Pancreas (tissue), 10 donors: ENCODE measurements at regions not wholly inside any gene's neighbourhood (a gene's known extent, or its start where the extent isn't known, plus 50 kb on each side); places are given as distances from the start of the nearest gene placed in this dataset.

Experiments
- ATAC-seq, 4 donors: fragments of 200-7000 bp; cut with Tn5 transposase; one replicate each; pipeline versions ENCODE4 v1.8.0 to v1.9.1; 2020; ENCODE audit warnings: mild to moderate bottlenecking in 4 of 4, moderate library complexity in 4 of 4
- DNase-seq, 6 donors: peaks; one replicate each; pipeline ENCODE4 v3.0.0-alpha.2; 2020
- FAIRE-seq: peaks from 2 replicates; lab custom pipeline; 2012; peaks lifted over from hg19 to GRCh38; lab: Jason Lieb, UNC
- H3K27ac ChIP-seq, 4 donors: fragments of 200-600 bp; sonication (generic); 1 replicate in 3 of 4; 2 replicates in 1 of 4; pipeline versions ENCODE4 v1.5.0 to v1.8.0; 2020
- H3K27me3 ChIP-seq, 4 donors: fragments of 200-600 bp; one replicate each; pipeline ENCODE4 v1.8.0; 2021
- H3K36me3 ChIP-seq, 3 donors: fragments of 200-600 bp; sonication (generic) in 1 of 3; one replicate each; pipeline versions ENCODE4 v1.5.0 to v1.8.0; 2020 to 2021
- H3K4me1 ChIP-seq, 3 donors: fragments of 200-600 bp; one replicate each; pipeline ENCODE4 v1.8.0; 2021
- H3K4me3 ChIP-seq, 4 donors: fragments of 200-600 bp; sonication (generic) in 2 of 4; one replicate each; pipeline versions ENCODE4 v1.5.0 to v1.8.0; 2020 to 2021
- H3K9me3 ChIP-seq, 4 donors: fragments of 200-600 bp; one replicate each; pipeline ENCODE4 v1.8.0; 2021
- WGBS, 2 donors: extraction: QIAGEN DNeasy Blood & Tissue Kit; methylation state at CpG; one replicate each; pipeline ENCODE4 v1.1.7; 2013; 5-methylcytosine and 5-hydroxymethylcytosine counted together
- intact Hi-C, 3 donors: fragments of 100-400 bp; cut with DNase I; formaldehyde crosslinking; loops; one replicate each; pipeline versions ENCODE4 v1.11.1 to v1.14.2; 2022
- TF ChIP-seq, protein P1 (sequence below), 4 donors: fragments of 200-600 bp; sonication (generic) in 3 of 4; IDR thresholded peaks; one replicate each; pipeline versions ENCODE4 v1.5.0 to v1.8.0; 2021; ENCODE audit warnings: antibody characterized with exemption in 4 of 4
- donor health status: healthy with polysubstance abuse.
- donor health status: DM: no; HTN: no; CAD: no; lungs with moderate emphysema.
- donor health status: DM: no; HTN: no; CAD: no.
- donor health status: control.
- donor health status: control.
- donor health status: Bipolar disorder and iron deficiency.
- donor health status: DM: yes; HTN: yes; CAD: no.
- donor health status: DM: no; HTN: no; CAD: no.
- donor health status: DM: no; HTN: no; CAD: no.
- donor health status: DM: yes; HTN: yes; CAD: no.

DNA sequence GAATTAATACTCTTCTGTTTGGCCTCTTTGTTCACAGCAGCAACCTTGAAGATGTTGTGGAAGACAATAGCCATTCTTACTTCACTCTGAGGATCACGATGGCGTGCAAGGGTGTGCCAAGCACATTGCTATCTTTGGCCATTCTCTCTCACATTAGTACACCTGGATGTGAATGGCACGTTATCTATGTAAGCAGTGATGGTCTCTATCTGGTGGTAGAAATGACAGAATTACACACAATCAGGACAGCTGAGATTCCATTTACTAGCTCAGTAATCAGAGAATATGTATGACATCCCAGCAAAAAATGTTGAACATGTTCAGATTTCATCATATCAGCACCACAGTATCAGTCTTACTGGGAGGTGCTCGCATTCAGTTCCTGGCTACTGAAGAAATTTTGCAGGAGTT is 116.2 kb downstream of the LCA5 start:
- DNase-seq (no peak), FAIRE-seq (no peak), ATAC-seq (no peak)
- no peaks in the 10 kb centered on the region for H3K27me3 ChIP-seq
- H3K9me3 ChIP-seq = no peaks in the 10 kb centered on the region
- H3K27ac ChIP-seq = no peak overlapping the region
- intact Hi-C loops = no loop called here
- TF ChIP-seq, protein P1, sequence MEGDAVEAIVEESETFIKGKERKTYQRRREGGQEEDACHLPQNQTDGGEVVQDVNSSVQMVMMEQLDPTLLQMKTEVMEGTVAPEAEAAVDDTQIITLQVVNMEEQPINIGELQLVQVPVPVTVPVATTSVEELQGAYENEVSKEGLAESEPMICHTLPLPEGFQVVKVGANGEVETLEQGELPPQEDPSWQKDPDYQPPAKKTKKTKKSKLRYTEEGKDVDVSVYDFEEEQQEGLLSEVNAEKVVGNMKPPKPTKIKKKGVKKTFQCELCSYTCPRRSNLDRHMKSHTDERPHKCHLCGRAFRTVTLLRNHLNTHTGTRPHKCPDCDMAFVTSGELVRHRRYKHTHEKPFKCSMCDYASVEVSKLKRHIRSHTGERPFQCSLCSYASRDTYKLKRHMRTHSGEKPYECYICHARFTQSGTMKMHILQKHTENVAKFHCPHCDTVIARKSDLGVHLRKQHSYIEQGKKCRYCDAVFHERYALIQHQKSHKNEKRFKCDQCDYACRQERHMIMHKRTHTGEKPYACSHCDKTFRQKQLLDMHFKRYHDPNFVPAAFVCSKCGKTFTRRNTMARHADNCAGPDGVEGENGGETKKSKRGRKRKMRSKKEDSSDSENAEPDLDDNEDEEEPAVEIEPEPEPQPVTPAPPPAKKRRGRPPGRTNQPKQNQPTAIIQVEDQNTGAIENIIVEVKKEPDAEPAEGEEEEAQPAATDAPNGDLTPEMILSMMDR (IDR thresholded peaks at IDR 0.05) = no peak
- 89 to 92% methylated on average over 4 of the region's 4 CpGs for WGBS, 2 donors
- no peak overlapping the region for H3K4me3 ChIP-seq
- no peaks in the 10 kb centered on the region for H3K36me3 ChIP-seq
- H3K4me1 ChIP-seq = peaks cover 0 to 12% (median 0%) of the 10 kb centered on the region in 3 donors

DNA sequence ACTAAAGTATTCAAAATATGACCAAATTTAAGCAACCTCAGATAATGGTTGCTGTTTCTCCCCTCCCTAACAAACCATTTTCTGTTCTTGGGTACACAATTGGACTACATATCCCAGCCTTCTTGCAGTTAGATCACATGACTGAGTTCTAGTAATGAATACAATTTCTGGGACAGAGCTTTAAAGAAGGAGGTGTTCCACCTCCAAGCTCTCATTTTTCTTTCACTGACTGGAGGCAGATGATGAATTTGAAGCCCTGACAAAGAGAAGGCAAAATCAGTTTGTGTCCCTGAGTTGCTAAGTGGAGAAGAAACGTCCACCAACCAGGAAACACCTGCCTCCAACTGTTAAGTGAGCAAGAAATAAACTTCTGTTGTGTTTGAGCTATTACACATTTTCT is 117.2 kb downstream of the LCA5 start:
- WGBS, 2 donors = 14 to 17% methylated on average over 1 of the region's 1 CpG
- intact Hi-C loops = no loop called here
- Histone ChIP-seq H3K27me3 (no peaks in the 10 kb centered on the region), H3K9me3 (no peaks in the 10 kb centered on the region), H3K27ac (no peak overlapping the region), H3K36me3 (no peaks in the 10 kb centered on the region), H3K4me3 (no peak overlapping the region), H3K4me1 (peaks cover 0 to 12% (median 0%) of the 10 kb centered on the region in 3 donors)
- TF ChIP-seq, protein P1 (IDR thresholded peaks at IDR 0.05) = no peak
- FAIRE-seq (no peak), ATAC-seq (peak in 2 of 4 donors; percentile 28 to 68), DNase-seq (no peak)

DNA sequence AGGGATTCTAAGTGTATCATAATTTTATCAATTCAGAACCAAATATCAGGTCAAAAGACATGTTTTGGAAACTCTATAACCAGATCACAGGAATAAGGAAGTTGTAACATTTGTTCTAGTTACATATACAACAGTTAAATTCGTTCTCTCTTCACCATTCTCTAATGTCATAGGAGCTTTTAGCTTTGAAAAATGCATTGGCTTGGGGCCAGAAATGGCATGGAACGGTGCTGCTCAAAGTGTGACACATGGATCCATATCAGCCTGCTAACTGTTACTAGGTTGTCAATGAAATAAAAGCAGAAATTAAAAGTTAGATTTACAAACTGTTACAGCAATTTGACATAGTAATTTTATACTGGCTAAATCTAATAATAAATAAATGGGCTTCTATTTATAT is 120.3 kb downstream of the LCA5 start:
- intact Hi-C loops = no loop called here

DNA sequence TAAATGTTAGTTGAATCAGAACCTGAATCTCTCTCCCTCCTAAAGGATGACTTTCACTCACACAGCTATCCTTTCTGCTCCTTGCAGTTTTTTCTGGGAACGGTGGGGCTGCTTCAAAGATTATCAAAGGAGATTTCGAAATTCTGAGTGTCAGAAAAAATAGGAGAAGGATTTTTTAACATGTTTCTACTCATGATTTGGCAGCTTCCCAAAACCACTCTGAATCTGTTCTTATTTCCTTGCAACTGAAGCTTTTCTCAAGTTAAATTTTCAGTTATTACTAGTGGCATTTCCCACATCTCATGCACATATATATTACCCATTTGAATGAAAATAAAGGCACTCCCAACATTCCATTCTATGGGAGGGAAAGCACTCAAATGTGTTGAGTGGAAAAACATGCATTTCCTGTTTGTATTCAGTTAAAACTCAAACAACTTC is 123.6 kb downstream of the LCA5 start:
- intact Hi-C loops = no loop called here
- H3K4me1 ChIP-seq = no peaks in the 10 kb centered on the region
- H3K27ac ChIP-seq = no peak overlapping the region
- FAIRE-seq (no peak), DNase-seq (no peak), ATAC-seq (no peak)
- 18 to 26% methylated on average over 2 of the region's 2 CpGs for WGBS, 2 donors
- H3K36me3 ChIP-seq = no peaks in the 10 kb centered on the region
- no peak overlapping the region for H3K4me3 ChIP-seq
- H3K27me3 ChIP-seq = no peaks in the 10 kb centered on the region
- TF ChIP-seq, protein P1 (IDR thresholded peaks at IDR 0.05) = no peak
- H3K9me3 ChIP-seq = no peaks in the 10 kb centered on the region

More for the DNA sequence above, 120.3 kb downstream of the LCA5 start:
- WGBS, 2 donors = 25 to 26% methylated on average over 2 of the region's 2 CpGs
- Histone ChIP-seq H3K4me1 (peaks cover 0 to 7% (median 0%) of the 10 kb centered on the region in 3 donors), H3K4me3 (no peak overlapping the region), H3K36me3 (no peaks in the 10 kb centered on the region), H3K9me3 (no peaks in the 10 kb centered on the region), H3K27me3 (no peaks in the 10 kb centered on the region), H3K27ac (no peak overlapping the region)
- TF ChIP-seq, protein P1 (IDR thresholded peaks at IDR 0.05) = no peak
- no peak for DNase-seq
- no peak for FAIRE-seq
- ATAC-seq = no peak

DNA sequence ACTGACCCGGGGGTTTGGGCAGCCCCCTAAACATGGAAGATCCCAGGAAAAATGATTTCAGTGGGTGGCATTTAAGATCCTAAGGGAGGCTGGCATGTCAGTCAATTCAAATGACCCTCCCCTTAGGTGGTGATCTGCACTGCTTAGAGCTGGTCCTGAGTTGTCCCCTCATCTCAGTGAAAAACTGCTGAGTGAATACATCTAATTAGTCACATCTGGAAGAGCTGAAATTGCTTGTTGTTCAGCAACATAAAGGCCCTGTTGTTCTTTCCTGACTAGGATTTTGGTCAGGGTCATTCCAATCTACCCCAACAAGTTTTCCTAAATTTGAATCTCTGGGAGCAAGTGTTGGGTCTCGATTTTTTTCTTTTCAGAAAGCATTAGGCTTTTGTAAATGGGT is 126.4 kb downstream of the LCA5 start:
- no peaks in the 10 kb centered on the region for H3K36me3 ChIP-seq
- TF ChIP-seq, protein P1 (IDR thresholded peaks at IDR 0.05) = no peak
- no peaks in the 10 kb centered on the region for H3K4me1 ChIP-seq
- H3K9me3 ChIP-seq = no peaks in the 10 kb centered on the region
- intact Hi-C loops = no loop called here
- H3K4me3 ChIP-seq = no peak overlapping the region
- no peaks in the 10 kb centered on the region for H3K27me3 ChIP-seq
- ATAC-seq = no peak
- no peak overlapping the region for H3K27ac ChIP-seq
- 67 to 71% methylated on average over 2 of the region's 2 CpGs for WGBS, 2 donors
- DNase-seq = no peak
- FAIRE-seq = no peak
